Urothelium cell line (cell line): ENCODE measurements at regions not wholly inside any gene's neighbourhood (a gene's known extent, or its start where the extent isn't known, plus 50 kb on each side); places are given as distances from the start of the nearest gene placed in this dataset.

Source experiments
- DNase-seq: peaks from one replicate; pipeline ENCODE4 v3.0.0; 2011; ENCODE audit warnings: low spot score, mixed read lengths
- FAIRE-seq: peaks from 2 replicates; lab custom pipeline; 2011; peaks lifted over from hg19 to GRCh38; lab: Jason Lieb, UNC

GRCh38 chr13:73901324-73902068 lies 232.7 kb downstream of the KLF12 start:
- DNase-seq (no peak), FAIRE-seq (no peak)

- no peak for FAIRE-seq
- no peak for DNase-seq
These were observed 233.6 kb downstream of the KLF12 start for GRCh38 chr13:73900591-73900990.

GRCh38 chr13:73898899-73899298 lies 235.3 kb downstream of the KLF12 start:
- FAIRE-seq: no peak
- no peak for DNase-seq

- no peak for DNase-seq
These were observed 235.9 kb downstream of the KLF12 start for GRCh38 chr13:73898276-73898675.

GRCh38 chr13:73894995-73895571 lies 239.1 kb downstream of the KLF12 start:
- FAIRE-seq (no peak), DNase-seq (no peak)

More at GRCh38 chr13:73898276-73898675, 235.9 kb downstream of the KLF12 start:
- no peak for FAIRE-seq

GRCh38 chr13:73893833-73894232 lies 240.4 kb downstream of the KLF12 start:
- DNase-seq: no peak
- FAIRE-seq: no peak

- DNase-seq: no peak
- no peak for FAIRE-seq
These were observed 242.4 kb downstream of the KLF12 start for GRCh38 chr13:73891805-73892204.

- DNase-seq: no peak
- no peak for FAIRE-seq
These were observed 251.0 kb downstream of the KLF12 start for GRCh38 chr13:73883162-73883561.

- DNase-seq (no peak), FAIRE-seq (no peak)
These were observed 253.8 kb downstream of the KLF12 start for GRCh38 chr13:73880365-73880764.

GRCh38 chr13:73879346-73880015 lies 254.7 kb downstream of the KLF12 start:
- FAIRE-seq: no peak

GRCh38 chr13:73877399-73877798 lies 256.8 kb downstream of the KLF12 start:
- FAIRE-seq (no peak), DNase-seq (no peak)

More at GRCh38 chr13:73879346-73880015, 254.7 kb downstream of the KLF12 start:
- no peak for DNase-seq

GRCh38 chr13:73876323-73876722 lies 257.9 kb downstream of the KLF12 start:
- DNase-seq (no peak), FAIRE-seq (no peak)

- DNase-seq (no peak), FAIRE-seq (no peak)
These were observed 260.0 kb downstream of the KLF12 start for GRCh38 chr13:73873940-73874830.

GRCh38 chr13:73872397-73872796 lies 261.8 kb downstream of the KLF12 start:
- DNase-seq (no peak), FAIRE-seq (no peak)

GRCh38 chr13:73870970-73871935 lies 263.0 kb downstream of the KLF12 start:
- DNase-seq (no peak), FAIRE-seq (no peak)

GRCh38 chr13:73870036-73870741 lies 264.0 kb downstream of the KLF12 start:
- no peak for FAIRE-seq
- DNase-seq: no peak

- FAIRE-seq (no peak), DNase-seq (no peak)
These were observed 269.2 kb downstream of the KLF12 start for GRCh38 chr13:73865027-73865426.

- DNase-seq: no peak
- no peak for FAIRE-seq
These were observed 273.1 kb downstream of the KLF12 start for GRCh38 chr13:73861136-73861535.

- no peak for FAIRE-seq
- no peak for DNase-seq
These were observed 273.7 kb downstream of the KLF12 start for GRCh38 chr13:73860501-73860900.
